Lung (tissue), 11 donors: ENCODE measurements at regions not wholly inside any gene's neighbourhood (a gene's known extent, or its start where the extent isn't known, plus 50 kb on each side); places are given as distances from the start of the nearest gene placed in this dataset.

Experiments
- ATAC-seq: fragments of 200-7000 bp; cut with Tn5 transposase; one replicate; pipeline ENCODE4 v1.9.1; 2020; ENCODE audit warnings: moderate number of reproducible peaks; ENCODE audit not compliant: insufficient read depth, low FRiP score
- DNase-seq, 3 donors: peaks; one replicate each; pipeline ENCODE4 v3.0.0-alpha.2; 2013 to 2017
- H3K27ac ChIP-seq, 2 donors: one replicate each; pipeline ENCODE4 v1.5.1; 2013; ENCODE audit warnings: mild to moderate bottlenecking in 2 of 2, moderate library complexity in 2 of 2, control low read depth in 1 of 2, inconsistent platforms in 1 of 2, low read depth in 1 of 2, low read length in 1 of 2
- H3K27me3 ChIP-seq, 3 donors: one replicate each; pipeline ENCODE4 v1.5.1; 2013; ENCODE audit warnings: low read length in 2 of 3; ENCODE audit not compliant: control insufficient read depth in 3 of 3, insufficient read depth in 3 of 3
- H3K36me3 ChIP-seq, 4 donors: one replicate each; pipeline ENCODE4 v1.5.1; 2013; ENCODE audit warnings: low read length in 4 of 4, mild to moderate bottlenecking in 1 of 4, moderate library complexity in 1 of 4; ENCODE audit not compliant: control insufficient read depth in 4 of 4, insufficient read depth in 4 of 4
- H3K4me1 ChIP-seq, 5 donors: one replicate each; pipeline ENCODE4 v1.5.1; 2013; ENCODE audit warnings: low read length in 5 of 5, mild to moderate bottlenecking in 2 of 5, moderate library complexity in 1 of 5; ENCODE audit not compliant: control insufficient read depth in 5 of 5, insufficient read depth in 5 of 5
- H3K4me3 ChIP-seq: one replicate; pipeline ENCODE4 v1.5.1; 2013; ENCODE audit warnings: mild to moderate bottlenecking, control low read depth, moderate library complexity
- H3K9ac ChIP-seq, 2 donors: one replicate each; pipeline ENCODE4 v1.5.1; 2013; ENCODE audit warnings: low read length in 2 of 2, control low read depth in 1 of 2; ENCODE audit not compliant: insufficient read depth in 1 of 2
- H3K9me3 ChIP-seq, 4 donors: one replicate each; pipeline ENCODE4 v1.5.1; 2013; ENCODE audit warnings: low read length in 3 of 4, mild to moderate bottlenecking in 1 of 4, moderate library complexity in 1 of 4; ENCODE audit not compliant: control insufficient read depth in 4 of 4, insufficient read depth in 3 of 4
- CTCF ChIP-seq: IDR thresholded peaks from 2 replicates; pipeline ENCODE4 v1.5.1; 2012; ENCODE audit warnings: mild to moderate bottlenecking; ENCODE audit errors: control extremely low read depth, extremely low read depth
- WGBS, 2 donors: extraction: QIAGEN DNeasy Blood & Tissue Kit; methylation state at CpG; one replicate each; pipeline ENCODE4 v1.1.7; 2013; 5-methylcytosine and 5-hydroxymethylcytosine counted together
- donor health status: control.
- donor health status: control.
- donor health status: Bipolar disorder and iron deficiency.
- donor health status: healthy.
- donor health status: DM: yes; HTN: yes; CAD: no.

GRCh38 chr15:81475471-81475870, 101.5 kb upstream of the TMC3 start:
- H3K9ac ChIP-seq = no peak overlapping the region
- DNase-seq = no peak
- 85 to 96% methylated on average over 2 of the region's 2 CpGs for WGBS, 2 donors
- no peaks in the 10 kb centered on the region for H3K4me1 ChIP-seq
- no peak for ATAC-seq
- H3K36me3 ChIP-seq = no peaks in the 10 kb centered on the region
- TF ChIP-seq CTCF = no peak
- H3K27me3 ChIP-seq = peaks cover 0 to 4% (median 0%) of the 10 kb centered on the region in 3 donors
- no peak overlapping the region for H3K4me3 ChIP-seq
- H3K27ac ChIP-seq = no peak overlapping the region
- no peaks in the 10 kb centered on the region for H3K9me3 ChIP-seq

GRCh38 chr15:81473946-81474345, 99.9 kb upstream of the TMC3 start:
- WGBS, 2 donors = 93 to 94% methylated on average over 5 of the region's 5 CpGs
- no peak for TF ChIP-seq CTCF
- Histone ChIP-seq H3K36me3 (no peaks in the 10 kb centered on the region), H3K27ac (no peak overlapping the region), H3K9ac (no peak overlapping the region), H3K4me1 (no peaks in the 10 kb centered on the region), H3K9me3 (no peaks in the 10 kb centered on the region), H3K4me3 (no peak overlapping the region), H3K27me3 (peaks cover 0 to 4% (median 0%) of the 10 kb centered on the region in 3 donors)
- DNase-seq (no peak), ATAC-seq (no peak)

- no peak for ATAC-seq
- no peak for TF ChIP-seq CTCF
- WGBS, 2 donors = 79 to 90% methylated on average over 4 of the region's 4 CpGs
Measured at GRCh38 chr15:81473177-81473576, 99.2 kb upstream of the TMC3 start.

GRCh38 chr15:81471151-81471550, 97.1 kb upstream of the TMC3 start:
- TF ChIP-seq CTCF = no peak
- no peak for ATAC-seq
- no peaks in the 10 kb centered on the region for H3K9me3 ChIP-seq

More at GRCh38 chr15:81473177-81473576, 99.2 kb upstream of the TMC3 start:
- Histone ChIP-seq H3K36me3 (no peaks in the 10 kb centered on the region), H3K4me1 (no peaks in the 10 kb centered on the region), H3K9me3 (no peaks in the 10 kb centered on the region), H3K4me3 (no peak overlapping the region), H3K27me3 (peaks cover 0 to 4% (median 0%) of the 10 kb centered on the region in 3 donors), H3K9ac (no peak overlapping the region), H3K27ac (no peak overlapping the region)
- DNase-seq = no peak

More at GRCh38 chr15:81471151-81471550, 97.1 kb upstream of the TMC3 start:
- H3K27ac ChIP-seq = no peak overlapping the region
- H3K4me3 ChIP-seq = no peak overlapping the region
- H3K9ac ChIP-seq = no peak overlapping the region
- H3K27me3 ChIP-seq = peaks cover 0 to 4% (median 0%) of the 10 kb centered on the region in 3 donors
- no peak for DNase-seq
- no peaks in the 10 kb centered on the region for H3K4me1 ChIP-seq
- WGBS, 2 donors = 57 to 74% methylated on average over 2 of the region's 2 CpGs
- H3K36me3 ChIP-seq = no peaks in the 10 kb centered on the region
